ENCODE measurements at regions not wholly inside any gene's neighbourhood (a gene's known extent, or its start where the extent isn't known, plus 50 kb on each side); places are given as distances from the start of the nearest gene placed in this dataset.

GRCh38 chr10:78759456-78760120 lies 309.2 kb upstream of the ZMIZ1 start:
- DNase-seq (ENCODE audit: low read depth in 1 of 2, low spot score in 1 of 2) = no peak

- no peak for DNase-seq (ENCODE audit: low read depth in 1 of 2, low spot score in 1 of 2)
Measured at GRCh38 chr10:78760463-78761310, 308.1 kb upstream of the ZMIZ1 start.

- no peak for DNase-seq (ENCODE audit: low read depth in 1 of 2, low spot score in 1 of 2)
Measured at GRCh38 chr10:78761311-78761781, 307.4 kb upstream of the ZMIZ1 start.

GRCh38 chr10:78762086-78762630 lies 306.6 kb upstream of the ZMIZ1 start:
- DNase-seq (ENCODE audit: low read depth in 1 of 2, low spot score in 1 of 2) = no peak

GRCh38 chr10:78763234-78763633 lies 305.5 kb upstream of the ZMIZ1 start:
- no peak for DNase-seq (ENCODE audit: low read depth in 1 of 2, low spot score in 1 of 2)

GRCh38 chr10:78763651-78764395 lies 304.9 kb upstream of the ZMIZ1 start:
- no peak for DNase-seq (ENCODE audit: low read depth in 1 of 2, low spot score in 1 of 2)

- no peak for DNase-seq (ENCODE audit: low read depth in 1 of 2, low spot score in 1 of 2)
Measured at GRCh38 chr10:78764436-78764835, 304.3 kb upstream of the ZMIZ1 start.

GRCh38 chr10:78764846-78765430 lies 303.8 kb upstream of the ZMIZ1 start:
- DNase-seq (ENCODE audit: low read depth in 1 of 2, low spot score in 1 of 2) = no peak

- no peak for DNase-seq (ENCODE audit: low read depth in 1 of 2, low spot score in 1 of 2)
Measured at GRCh38 chr10:78765726-78766335, 302.9 kb upstream of the ZMIZ1 start.

- no peak for DNase-seq (ENCODE audit: low read depth in 1 of 2, low spot score in 1 of 2)
Measured at GRCh38 chr10:78766603-78767002, 302.2 kb upstream of the ZMIZ1 start.

- no peak for DNase-seq (ENCODE audit: low read depth in 1 of 2, low spot score in 1 of 2)
Measured at GRCh38 chr10:78768041-78768835, 300.5 kb upstream of the ZMIZ1 start.

GRCh38 chr10:78768876-78769275 lies 299.9 kb upstream of the ZMIZ1 start:
- no peak for DNase-seq (ENCODE audit: low read depth in 1 of 2, low spot score in 1 of 2)

- DNase-seq (ENCODE audit: low read depth in 1 of 2, low spot score in 1 of 2) = no peak
Measured at GRCh38 chr10:78769526-78769925, 299.2 kb upstream of the ZMIZ1 start.

GRCh38 chr10:78770167-78771090 lies 298.3 kb upstream of the ZMIZ1 start:
- no peak for DNase-seq (ENCODE audit: low read depth in 1 of 2, low spot score in 1 of 2)

GRCh38 chr10:78771260-78771659 lies 297.5 kb upstream of the ZMIZ1 start:
- no peak for DNase-seq (ENCODE audit: low read depth in 1 of 2, low spot score in 1 of 2)

- no peak for DNase-seq (ENCODE audit: low read depth in 1 of 2, low spot score in 1 of 2)
Measured at GRCh38 chr10:78771808-78772455, 296.8 kb upstream of the ZMIZ1 start.

- DNase-seq (ENCODE audit: low read depth in 1 of 2, low spot score in 1 of 2) = no peak
Measured at GRCh38 chr10:78772486-78772885, 296.3 kb upstream of the ZMIZ1 start.

GRCh38 chr10:78772986-78773530 lies 295.7 kb upstream of the ZMIZ1 start:
- DNase-seq (ENCODE audit: low read depth in 1 of 2, low spot score in 1 of 2) = no peak

All from activated T-helper 1 cell treated with anti-CD3 and anti-CD28 coated beads, Interleukin-2, amount 50 U/mL, for 16 hours (primary cell).